Stimulated activated naive CD8-positive, alpha-beta T cell treated with anti-CD3 and anti-CD28 coated beads, Interleukin-15, Interleukin-2, amounts not matched to agents 100 U/mL and 50 U/mL, for 24 hours (primary cell): ENCODE measurements at regions not wholly inside any gene's neighbourhood (a gene's known extent, or its start where the extent isn't known, plus 50 kb on each side); places are given as distances from the start of the nearest gene placed in this dataset.
"Not testable (repeated sequence)": the region's sequence is repeated elsewhere in the genome, so short reads cannot be mapped to it uniquely, and the experiment has no call there.

Experiments used
- ATAC-seq: fragments of 150-1000 bp; cut with Tn5 transposase; one replicate; pipeline ENCODE4 v1.10.0; 2021
- DNase-seq: peaks from one replicate; pipeline ENCODE4 v3.0.0; 2021

- ATAC-seq, result no peak
- DNase-seq, result no peak
Observed at GRCh38 chr6:1230689-1231605, 81.0 kb upstream of the FOXQ1 start.

DNA sequence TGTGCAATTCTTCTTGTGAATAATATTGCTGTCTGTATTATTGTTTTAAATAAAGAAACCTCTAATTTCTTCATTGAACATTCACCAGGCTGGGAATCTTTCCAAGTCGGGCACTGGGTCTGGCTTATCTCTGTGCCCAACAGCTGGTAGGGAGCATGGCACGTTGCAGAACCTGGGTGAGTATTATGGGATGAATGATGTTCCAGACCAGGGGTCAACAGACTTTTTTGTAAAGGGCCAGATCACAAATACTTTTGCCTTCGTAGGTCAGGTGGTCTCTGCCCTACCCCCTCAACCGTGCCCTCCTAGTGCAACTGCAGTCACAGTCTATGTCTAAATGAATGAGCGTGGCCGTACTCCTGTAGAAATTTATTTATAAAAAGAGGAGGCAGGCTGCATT, 81.6 kb upstream of the FOXQ1 start:
- ATAC-seq, result no peak
- DNase-seq, result no peak

DNA sequence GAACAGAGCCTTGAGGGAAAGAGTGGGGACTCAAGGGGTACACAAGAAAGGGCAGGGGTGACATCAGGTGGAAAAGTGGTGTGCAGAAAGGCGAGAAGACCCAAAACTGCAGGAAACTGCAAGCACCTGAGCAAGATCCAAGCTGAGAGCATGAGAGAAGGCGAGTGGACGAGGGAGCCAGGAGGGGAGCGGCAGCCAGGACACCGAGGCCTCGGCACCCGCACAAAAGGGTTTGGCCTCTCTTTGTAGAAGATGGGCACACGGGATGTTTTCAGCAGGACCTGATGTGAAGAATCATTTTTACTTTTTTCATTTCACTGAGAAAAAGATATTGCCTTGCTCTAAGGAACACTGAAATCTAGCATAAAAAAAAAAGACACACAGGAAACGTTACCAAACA, 82.1 kb upstream of the FOXQ1 start:
- ATAC-seq, result no peak
- no peak for DNase-seq

DNA sequence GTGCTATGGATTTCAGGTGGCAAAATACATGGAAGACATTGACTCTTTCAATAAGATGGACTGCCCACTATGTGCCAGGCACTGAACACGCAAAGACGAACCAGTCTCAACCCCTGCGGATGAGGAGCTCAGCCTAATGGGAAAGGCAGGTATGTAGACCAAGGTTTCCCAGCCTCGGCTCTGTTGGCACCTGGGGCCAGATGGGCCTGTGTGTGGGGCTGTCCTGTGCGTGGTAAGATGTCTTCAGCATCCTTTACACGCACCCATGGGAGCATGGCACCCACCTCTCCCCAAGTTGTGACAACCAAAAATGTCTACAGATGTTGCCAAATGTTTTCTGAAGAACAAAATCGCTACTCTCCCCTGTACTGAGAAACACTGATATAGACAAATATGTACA, 82.6 kb upstream of the FOXQ1 start:
- ATAC-seq, result no peak
- no peak for DNase-seq

DNA sequence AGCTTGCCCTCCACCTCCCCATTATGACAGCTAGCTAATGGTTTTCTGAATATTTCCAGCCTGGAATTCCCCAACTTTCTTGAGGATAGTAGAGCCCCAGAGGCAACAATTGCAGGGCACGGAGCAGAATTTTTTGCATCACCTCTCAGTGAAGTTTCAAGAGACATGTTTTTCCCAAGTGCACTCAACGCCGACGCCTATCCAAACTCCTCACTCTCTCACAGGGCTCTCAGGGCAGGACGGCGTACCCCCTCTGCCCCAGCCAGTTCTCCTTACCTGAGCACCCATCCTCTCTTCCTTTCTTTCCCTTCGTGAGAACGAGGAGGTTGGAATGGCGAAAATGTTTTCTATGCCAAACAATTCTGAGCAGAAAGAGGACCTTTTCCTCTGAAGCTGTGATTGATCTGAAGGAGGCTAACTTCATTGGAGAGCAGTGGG, 83.1 kb upstream of the FOXQ1 start:
- DNase-seq (no peak), ATAC-seq (no peak)

DNA sequence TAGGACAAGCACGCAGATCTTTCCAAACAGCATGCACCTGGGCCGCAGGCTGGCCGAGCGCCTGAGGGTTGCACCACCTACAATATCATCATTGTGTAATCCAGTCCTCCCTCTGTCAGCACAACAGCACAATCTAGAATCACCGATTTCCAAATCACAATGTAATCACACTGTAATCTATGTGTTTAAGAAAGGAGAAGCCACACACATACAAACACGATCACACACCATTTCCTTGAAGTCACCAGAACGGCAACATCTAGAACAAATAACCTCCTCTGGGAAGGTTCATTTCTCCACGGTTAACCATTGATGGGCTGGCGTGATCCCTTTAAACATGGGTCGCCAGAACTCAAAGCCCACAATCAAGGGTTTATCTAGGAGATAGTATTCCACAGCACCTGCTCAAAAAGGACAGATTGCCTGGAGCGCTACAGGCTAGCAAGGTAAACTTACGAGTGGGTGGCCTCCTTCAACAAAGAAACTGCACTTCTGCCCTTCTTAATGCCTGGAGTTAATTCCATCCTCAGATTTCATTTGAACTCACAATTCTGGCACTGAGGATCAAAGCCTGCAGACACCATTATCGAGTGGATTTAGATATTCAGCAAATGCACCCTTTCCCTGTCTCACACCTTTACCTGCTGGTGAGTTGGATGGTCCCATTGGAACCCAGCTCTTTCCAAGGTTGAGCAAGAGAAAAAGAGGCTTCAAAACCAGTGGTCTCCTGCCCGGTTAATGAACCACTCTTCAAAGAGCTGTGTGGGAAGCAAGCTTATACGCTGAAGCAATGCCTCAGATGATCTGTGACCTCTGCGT, 83.8 kb upstream of the FOXQ1 start:
- no peak for DNase-seq
- ATAC-seq, result no peak

DNA sequence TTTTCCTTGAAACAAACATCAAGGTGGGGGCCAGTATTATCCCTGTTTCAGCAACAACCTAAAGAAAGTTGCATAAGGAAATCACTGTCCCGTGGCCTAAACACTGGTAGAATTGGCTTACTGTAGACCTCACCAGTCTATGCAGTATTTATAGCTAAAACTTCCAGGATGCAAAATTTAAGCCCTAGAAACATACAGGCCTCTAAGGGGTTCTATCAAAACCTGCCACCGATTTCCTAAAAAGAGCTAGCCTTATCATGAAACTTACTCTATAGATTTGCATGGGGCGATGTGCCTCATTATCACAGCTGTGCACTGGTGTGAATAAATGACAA, 84.3 kb upstream of the FOXQ1 start:
- ATAC-seq (no peak), DNase-seq (no peak)

DNA sequence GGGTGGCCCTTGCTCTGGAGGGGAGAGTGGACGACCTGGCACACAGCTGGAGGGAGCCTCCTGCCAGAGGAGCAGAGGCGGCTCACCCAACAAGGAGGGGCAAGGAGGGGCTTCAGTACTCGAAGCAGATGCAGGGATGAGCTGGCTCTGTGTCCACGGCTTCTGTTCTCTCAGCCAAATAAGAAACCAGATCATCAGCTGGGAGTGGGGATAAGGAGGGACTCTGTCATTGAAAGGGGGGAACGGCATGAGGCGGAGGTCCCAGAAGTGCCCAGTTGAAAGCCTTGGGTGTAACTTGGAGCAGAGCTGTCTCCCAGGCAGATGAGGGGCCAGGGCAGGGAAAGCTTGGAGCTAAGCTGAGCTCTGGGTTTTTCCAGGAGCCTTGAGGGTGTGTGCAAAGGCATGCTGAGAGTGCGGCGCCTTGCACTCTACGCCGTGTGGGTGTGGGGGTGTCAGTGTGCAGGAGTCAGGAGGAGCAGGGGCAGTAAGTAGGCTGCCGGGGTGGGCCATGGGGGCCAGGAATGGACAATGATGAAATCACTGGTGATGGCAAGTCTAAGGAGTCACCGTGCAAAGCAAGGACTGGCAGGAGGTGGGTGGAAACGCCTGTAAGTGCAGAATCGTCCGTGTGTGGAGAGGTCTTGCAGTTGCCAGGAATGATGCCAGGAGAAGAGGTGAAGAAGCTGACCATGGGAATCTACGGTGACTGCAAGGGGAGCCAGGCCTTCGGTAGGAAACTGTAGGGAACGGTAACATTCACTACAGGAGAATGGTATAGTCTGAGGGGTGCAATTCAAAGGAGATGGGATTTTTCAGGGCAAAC, 85.4 kb upstream of the FOXQ1 start:
- ATAC-seq (no peak), DNase-seq (no peak)

GRCh38 chr6:1224514-1224913, 87.4 kb upstream of the FOXQ1 start:
- no peak for DNase-seq
- no peak for ATAC-seq

GRCh38 chr6:1222728-1223595, 88.9 kb upstream of the FOXQ1 start:
- ATAC-seq, result no peak
- no peak for DNase-seq

- DNase-seq (no peak), ATAC-seq (no peak)
Observed at GRCh38 chr6:1217396-1217795, 94.5 kb upstream of the FOXQ1 start.

- no peak for ATAC-seq
- no peak for DNase-seq
Observed at GRCh38 chr6:1216488-1216974, 95.4 kb upstream of the FOXQ1 start.

DNA sequence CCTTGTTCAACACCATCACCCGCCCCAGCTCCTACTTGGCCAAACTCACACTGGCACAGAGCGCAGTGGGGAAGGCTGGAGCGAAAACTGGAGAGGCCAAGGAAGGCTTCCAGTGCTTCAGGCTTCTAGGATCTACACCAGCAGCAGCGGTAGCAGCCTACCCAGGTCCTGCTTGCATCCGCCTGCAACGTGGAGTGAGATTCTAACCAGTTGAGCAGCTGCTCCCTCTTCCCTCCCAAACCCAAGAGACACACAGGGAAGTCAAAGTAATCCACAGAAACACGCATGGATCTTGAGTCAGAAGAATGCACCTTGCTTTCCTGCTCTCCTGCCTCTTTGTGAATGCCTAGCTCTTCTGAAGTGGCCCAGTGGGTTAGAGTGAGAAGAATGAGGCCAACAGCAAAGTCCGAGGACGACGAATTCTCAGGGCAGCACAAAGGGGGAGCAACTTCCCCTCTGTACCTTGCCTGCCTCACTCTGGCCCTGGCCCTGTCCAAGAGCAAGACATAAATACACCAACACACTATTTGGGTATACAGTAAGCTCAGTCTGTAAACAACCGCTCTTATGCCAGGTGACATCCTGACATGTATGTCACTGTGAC, 95.9 kb upstream of the FOXQ1 start:
- DNase-seq (no peak), ATAC-seq (no peak)

DNA sequence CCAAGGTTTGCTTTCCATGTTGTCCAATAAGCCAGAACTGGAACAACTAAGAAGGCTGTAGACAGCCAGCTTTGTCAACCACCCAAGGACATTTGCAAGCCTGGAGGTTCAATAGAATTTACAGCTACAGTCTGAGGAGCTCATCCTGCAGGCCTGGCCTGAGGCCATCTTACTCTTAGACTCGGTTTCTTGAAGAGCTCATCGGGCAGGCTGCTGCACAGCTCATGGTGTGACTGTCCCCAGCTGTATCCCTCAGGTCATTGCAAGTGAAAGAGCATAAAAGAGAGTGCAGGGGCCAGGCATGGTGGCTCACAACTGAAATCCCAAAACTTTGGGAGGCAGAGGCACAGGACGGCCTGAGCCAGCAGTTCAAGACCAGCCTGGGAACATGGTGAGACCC, 96.9 kb upstream of the FOXQ1 start:
- DNase-seq, result no peak
- ATAC-seq, result no peak

GRCh38 chr6:1212919-1213318, 99.0 kb upstream of the FOXQ1 start:
- no peak for ATAC-seq
- DNase-seq, result no peak

- not testable (repeated sequence) for ATAC-seq, DNase-seq
Observed at GRCh38 chr6:1212138-1212537, 99.8 kb upstream of the FOXQ1 start.

GRCh38 chr6:1210631-1211030, 101.3 kb upstream of the FOXQ1 start:
- DNase-seq, ATAC-seq: not testable (repeated sequence)

DNA sequence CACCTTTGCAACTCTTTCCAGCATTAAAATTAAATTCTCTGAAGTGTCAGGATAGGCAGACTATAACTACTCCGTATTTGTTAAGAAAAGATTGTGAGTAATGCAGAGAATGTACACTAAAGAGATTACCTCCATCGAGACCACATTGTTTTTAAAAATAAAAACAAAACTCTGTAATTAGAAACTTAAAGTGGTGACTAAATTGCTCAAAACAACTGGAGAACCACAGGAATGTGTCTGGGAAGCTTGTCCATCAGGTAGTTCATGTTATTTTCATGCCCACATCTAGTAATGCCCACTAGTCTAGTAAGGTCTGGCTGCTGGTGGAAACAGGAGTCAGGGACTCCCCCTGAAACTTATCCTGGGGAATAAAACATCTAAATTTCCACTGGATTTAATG, 103.0 kb upstream of the FOXQ1 start:
- ATAC-seq (no peak), DNase-seq (no peak)

GRCh38 chr6:1203546-1203945, 108.4 kb upstream of the FOXQ1 start:
- no peak for ATAC-seq

GRCh38 chr6:1202201-1202600, 109.7 kb upstream of the FOXQ1 start:
- no peak for DNase-seq
- ATAC-seq, result peak; percentile 53

More at GRCh38 chr6:1203546-1203945, 108.4 kb upstream of the FOXQ1 start:
- no peak for DNase-seq
